ENCODE measurements at regions not wholly inside any gene's neighbourhood (a gene's known extent, or its start where the extent isn't known, plus 50 kb on each side); places are given as distances from the start of the nearest gene placed in this dataset.

GRCh38 chr3:55413236-55413635 lies 73.9 kb downstream of the WNT5A start:
- H3K27ac Mint-ChIP-seq: no peak overlapping the region
- DNase-seq (ENCODE audit: low spot score): no peak
- peaks cover 7% of the 10 kb centered on the region for H3K9me3 Mint-ChIP-seq
- ChIA-PET POLR2A (no interaction called here), CTCF (no interaction called here)
- H3K4me1 Mint-ChIP-seq: no peaks in the 10 kb centered on the region
- H3K36me3 Mint-ChIP-seq: no peaks in the 10 kb centered on the region
- TF ChIP-seq, protein P1, sequence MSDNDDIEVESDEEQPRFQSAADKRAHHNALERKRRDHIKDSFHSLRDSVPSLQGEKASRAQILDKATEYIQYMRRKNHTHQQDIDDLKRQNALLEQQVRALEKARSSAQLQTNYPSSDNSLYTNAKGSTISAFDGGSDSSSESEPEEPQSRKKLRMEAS (CRISPR knock-in tag; IDR thresholded peaks at IDR 0.05): no peak
- TF ChIP-seq ESRRA (CRISPR knock-in tag; IDR thresholded peaks at IDR 0.05; ENCODE audit: borderline replicate concordance) (no peak), SMAD3 (CRISPR knock-in tag; IDR thresholded peaks at IDR 0.05; ENCODE audit: borderline replicate concordance) (no peak), ZNF263 (CRISPR knock-in tag; IDR thresholded peaks at IDR 0.05; ENCODE audit: low read depth) (no peak), ZNF671 (CRISPR knock-in tag; IDR thresholded peaks at IDR 0.05) (no peak), ZNF317 (CRISPR knock-in tag; IDR thresholded peaks at IDR 0.05; ENCODE audit: borderline replicate concordance, low read depth) (no peak), PRRX2 (CRISPR knock-in tag; IDR thresholded peaks at IDR 0.05) (no peak), PRDM15 (CRISPR knock-in tag; IDR thresholded peaks at IDR 0.05) (no peak), ATF1 (CRISPR knock-in tag; IDR thresholded peaks at IDR 0.05) (no peak), SOX15 (CRISPR knock-in tag; IDR thresholded peaks at IDR 0.05) (no peak), IRF2 (CRISPR knock-in tag; IDR thresholded peaks at IDR 0.05; ENCODE audit: borderline replicate concordance, low read depth) (no peak), GABPB1 (CRISPR knock-in tag; IDR thresholded peaks at IDR 0.05) (no peak), E2F4 (CRISPR knock-in tag; IDR thresholded peaks at IDR 0.05; ENCODE audit: borderline replicate concordance, low read depth) (no peak), ZNF121 (CRISPR knock-in tag; IDR thresholded peaks at IDR 0.05) (no peak), CREB1 (CRISPR knock-in tag; IDR thresholded peaks at IDR 0.05) (no peak), TEAD1 (CRISPR knock-in tag; IDR thresholded peaks at IDR 0.05) (no peak), TEAD4 (CRISPR knock-in tag; IDR thresholded peaks at IDR 0.05) (no peak), ZNF425 (CRISPR knock-in tag; conservative IDR thresholded peaks at IDR 0.05) (no peak)
- TF ChIP-seq, protein P2, sequence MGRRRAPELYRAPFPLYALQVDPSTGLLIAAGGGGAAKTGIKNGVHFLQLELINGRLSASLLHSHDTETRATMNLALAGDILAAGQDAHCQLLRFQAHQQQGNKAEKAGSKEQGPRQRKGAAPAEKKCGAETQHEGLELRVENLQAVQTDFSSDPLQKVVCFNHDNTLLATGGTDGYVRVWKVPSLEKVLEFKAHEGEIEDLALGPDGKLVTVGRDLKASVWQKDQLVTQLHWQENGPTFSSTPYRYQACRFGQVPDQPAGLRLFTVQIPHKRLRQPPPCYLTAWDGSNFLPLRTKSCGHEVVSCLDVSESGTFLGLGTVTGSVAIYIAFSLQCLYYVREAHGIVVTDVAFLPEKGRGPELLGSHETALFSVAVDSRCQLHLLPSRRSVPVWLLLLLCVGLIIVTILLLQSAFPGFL (CRISPR knock-in tag; IDR thresholded peaks at IDR 0.05; ENCODE audit: borderline replicate concordance): no peak
- no peak for ATAC-seq
- H3K27me3 Mint-ChIP-seq (ENCODE audit: low read depth): no peaks in the 10 kb centered on the region
- no peak overlapping the region for H3K4me3 Mint-ChIP-seq

DNA sequence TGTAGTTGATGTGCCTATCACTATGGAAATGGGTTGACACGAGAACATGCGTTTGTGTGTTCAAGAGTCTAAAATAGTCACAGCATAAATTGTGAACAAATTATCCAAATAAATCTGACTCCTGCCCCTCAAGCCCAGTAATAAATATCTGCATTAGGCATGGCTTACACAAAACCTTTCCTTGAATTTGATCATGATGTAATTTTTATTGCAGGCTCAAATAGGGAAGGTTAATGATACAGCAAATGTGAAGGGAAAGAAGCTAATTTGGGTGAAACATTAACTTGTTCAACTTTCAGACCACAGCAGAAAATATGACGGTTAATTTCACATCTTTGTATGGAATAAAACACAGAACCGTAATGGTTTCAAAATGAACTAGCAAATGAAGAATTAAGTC lies 74.6 kb downstream of the WNT5A start:
- DNase-seq (ENCODE audit: low spot score) (no peak), ATAC-seq (no peak)
- ChIA-PET POLR2A (no interaction called here), CTCF (no interaction called here)
- H3K27me3 Mint-ChIP-seq (ENCODE audit: low read depth): no peaks in the 10 kb centered on the region
- H3K9me3 Mint-ChIP-seq: 0 out of 2 replicates have a peak, but pooled peaks cover under 1% of the 10 kb centered on the region
- no peaks in the 10 kb centered on the region for H3K4me1 Mint-ChIP-seq
- H3K4me3 Mint-ChIP-seq: no peak overlapping the region
- H3K36me3 Mint-ChIP-seq: no peaks in the 10 kb centered on the region
- no peak overlapping the region for H3K27ac Mint-ChIP-seq
- no peak for TF ChIP-seq TCF7 (CRISPR knock-in tag; IDR thresholded peaks at IDR 0.05; ENCODE audit: low read depth)
- no peak for TF ChIP-seq ZNF263 (CRISPR knock-in tag; IDR thresholded peaks at IDR 0.05; ENCODE audit: low read depth)
- TF ChIP-seq USF1 (CRISPR knock-in tag; IDR thresholded peaks at IDR 0.05): no peak
- TF ChIP-seq, protein P2 (CRISPR knock-in tag; IDR thresholded peaks at IDR 0.05; ENCODE audit: borderline replicate concordance): no peak
- no peak for TF ChIP-seq ZBTB21 (CRISPR knock-in tag; IDR thresholded peaks at IDR 0.05; ENCODE audit: borderline replicate concordance)
- no peak for TF ChIP-seq NFE2L1 (CRISPR knock-in tag; IDR thresholded peaks at IDR 0.05)
- TF ChIP-seq RORB (CRISPR knock-in tag; IDR thresholded peaks at IDR 0.05): no peak
- TF ChIP-seq CDX4 (CRISPR knock-in tag; IDR thresholded peaks at IDR 0.05; ENCODE audit: borderline replicate concordance): no peak
